ENCODE measurements at regions not wholly inside any gene's neighbourhood (a gene's known extent, or its start where the extent isn't known, plus 50 kb on each side); places are given as distances from the start of the nearest gene placed in this dataset.

DNA sequence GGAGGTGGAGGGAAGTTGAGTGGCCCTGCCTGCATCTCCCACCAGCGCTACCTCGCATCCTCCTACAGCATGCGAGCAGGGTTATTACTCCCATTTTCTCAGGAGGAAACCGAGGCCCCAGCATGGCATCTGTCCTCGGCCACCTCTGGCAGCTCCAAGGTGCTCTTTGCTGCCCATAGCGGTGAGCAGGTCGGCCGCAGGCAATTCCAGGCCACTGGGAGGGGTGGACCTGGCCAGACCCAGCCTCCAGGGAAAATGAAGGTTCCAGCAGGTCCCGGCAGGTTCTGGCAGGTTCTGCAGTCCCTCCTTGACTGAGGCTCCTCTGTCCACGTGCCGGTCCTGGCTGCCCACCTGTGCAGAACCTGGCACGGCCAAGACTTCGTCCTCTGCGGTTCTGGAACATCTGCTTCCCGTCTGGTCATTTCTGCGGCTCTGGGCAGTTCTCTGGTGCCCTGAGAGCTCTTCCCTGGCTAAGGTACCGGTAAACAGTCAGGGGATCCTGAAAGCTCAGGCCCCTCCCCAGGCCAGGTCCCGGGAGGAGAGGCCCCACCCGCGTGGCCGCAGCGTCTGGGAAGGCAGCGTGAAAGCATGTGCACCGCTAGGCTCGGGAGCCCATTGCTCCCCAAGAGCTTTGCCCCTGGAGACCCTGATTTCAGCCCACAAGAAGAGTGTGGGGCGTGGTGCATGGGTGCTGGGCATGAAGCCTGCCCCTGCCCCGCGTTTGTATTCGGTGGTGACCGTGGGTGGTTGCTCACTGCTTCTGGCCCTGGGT is 112.0 kb upstream of the ADRA2C start:
- H3K4me3 ChIP-seq (ENCODE audit: control insufficient read depth in 1 of 7, extremely low read depth in 1 of 7, insufficient read depth in 4 of 7, low read depth in 2 of 7, low read length in 6 of 7), result no peak overlapping the region
- H3K27ac ChIP-seq (ENCODE audit: insufficient read depth in 1 of 2, low read depth in 1 of 2, low read length in 2 of 2, poor library complexity in 1 of 2, severe bottlenecking in 2 of 2), result no peak overlapping the region
- CTCF ChIA-PET, result no interaction called here
- 91% methylated on average over 26 of the region's 30 CpGs for WGBS (ENCODE audit: insufficient coverage)
- H3K4me1 ChIP-seq (ENCODE audit: control extremely low read depth in 1 of 4, control insufficient read depth in 4 of 4, insufficient read depth in 4 of 4, low read length in 3 of 4), result no peaks in the 10 kb centered on the region
- H3K9me3 ChIP-seq (ENCODE audit: control extremely low read depth in 1 of 5, control insufficient read depth in 4 of 5, insufficient read depth in 2 of 5, low read depth in 1 of 5, low read length in 4 of 5), result peaks cover 0 to 4% (median 0%) of the 10 kb centered on the region in 5 experiments
- H3K36me3 ChIP-seq (ENCODE audit: control insufficient read depth in 4 of 4, insufficient read depth in 4 of 4, low read length in 3 of 4), result no peaks in the 10 kb centered on the region
- POLR2A ChIA-PET, result no interaction called here
- DNase-seq, result no peak
- peaks cover 0 to 64% (median 2%) of the 10 kb centered on the region in 5 experiments for H3K27me3 ChIP-seq (replicated peaks in 2 of 5; ENCODE audit: control insufficient read depth in 4 of 5, insufficient read depth in 5 of 5, low read length in 4 of 5)

DNA sequence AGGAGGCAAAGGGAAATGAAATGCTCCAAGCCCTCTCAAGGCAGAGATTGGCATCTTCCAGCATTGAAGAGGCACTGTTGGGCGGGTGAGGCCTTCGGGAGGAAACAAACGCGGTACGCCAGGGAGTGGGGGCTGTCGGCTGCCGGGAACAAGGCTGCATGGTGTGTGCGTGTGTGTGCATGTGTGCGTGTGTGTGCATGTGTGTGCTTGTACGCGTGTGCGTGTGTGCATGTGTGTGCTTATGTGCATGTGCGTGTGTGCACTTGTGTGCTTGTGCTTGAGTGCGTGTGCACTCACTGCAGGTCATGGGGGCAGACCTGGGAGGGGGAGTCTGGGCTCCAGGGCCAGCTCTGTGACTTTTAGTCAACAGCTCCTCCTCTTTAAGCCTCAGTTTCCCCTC is 113.6 kb upstream of the ADRA2C start:
- Histone ChIP-seq H3K27ac (ENCODE audit: insufficient read depth in 1 of 2, low read depth in 1 of 2, low read length in 2 of 2, poor library complexity in 1 of 2, severe bottlenecking in 2 of 2) (no peak overlapping the region), H3K27me3 (replicated peaks in 2 of 5; ENCODE audit: control insufficient read depth in 4 of 5, insufficient read depth in 5 of 5, low read length in 4 of 5) (peaks cover 0 to 57% (median 2%) of the 10 kb centered on the region in 5 experiments), H3K9me3 (ENCODE audit: control extremely low read depth in 1 of 5, control insufficient read depth in 4 of 5, insufficient read depth in 2 of 5, low read depth in 1 of 5, low read length in 4 of 5) (peaks cover 0 to 4% (median 0%) of the 10 kb centered on the region in 5 experiments), H3K4me1 (ENCODE audit: control extremely low read depth in 1 of 4, control insufficient read depth in 4 of 4, insufficient read depth in 4 of 4, low read length in 3 of 4) (no peaks in the 10 kb centered on the region), H3K4me3 (ENCODE audit: control insufficient read depth in 1 of 7, extremely low read depth in 1 of 7, insufficient read depth in 4 of 7, low read depth in 2 of 7, low read length in 6 of 7) (no peak overlapping the region), H3K36me3 (ENCODE audit: control insufficient read depth in 4 of 4, insufficient read depth in 4 of 4, low read length in 3 of 4) (no peaks in the 10 kb centered on the region)
- WGBS (ENCODE audit: insufficient coverage), result 74% methylated on average over 5 of the region's 14 CpGs
- DNase-seq, result no peak
- ChIA-PET POLR2A (no interaction called here), CTCF (no interaction called here)

DNA sequence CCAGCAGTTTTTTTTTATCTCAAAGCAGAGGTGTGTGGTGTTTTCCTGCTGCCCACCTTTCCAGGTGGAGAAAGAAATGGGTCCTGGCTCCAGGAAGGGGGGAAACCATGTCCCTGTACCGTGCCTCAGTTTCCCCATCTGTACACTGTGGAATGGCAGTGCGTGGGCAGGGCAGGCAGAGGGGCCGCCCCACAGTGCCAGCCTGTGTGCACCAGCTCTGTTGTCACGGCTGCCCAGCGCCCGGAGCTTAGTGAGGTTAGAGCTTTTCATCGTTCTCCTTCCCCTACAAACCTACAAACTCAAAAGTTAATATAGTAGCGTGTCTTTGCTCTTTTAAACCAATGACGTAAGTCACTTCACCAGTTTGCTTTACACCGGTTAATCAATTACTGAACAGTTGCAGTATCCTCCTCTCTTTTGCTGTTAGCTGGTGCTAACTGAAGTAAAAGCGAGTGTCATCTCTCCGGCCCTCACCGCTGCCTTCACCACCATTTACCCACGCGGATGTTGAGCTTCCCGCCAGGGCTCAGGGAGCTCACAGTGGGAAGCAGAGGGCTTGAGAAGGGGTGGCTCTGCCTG is 114.8 kb upstream of the ADRA2C start:
- Histone ChIP-seq H3K27me3 (replicated peaks in 2 of 5; ENCODE audit: control insufficient read depth in 4 of 5, insufficient read depth in 5 of 5, low read length in 4 of 5) (peaks cover 0 to 49% (median 2%) of the 10 kb centered on the region in 5 experiments), H3K4me1 (ENCODE audit: control extremely low read depth in 1 of 4, control insufficient read depth in 4 of 4, insufficient read depth in 4 of 4, low read length in 3 of 4) (no peaks in the 10 kb centered on the region), H3K27ac (ENCODE audit: insufficient read depth in 1 of 2, low read depth in 1 of 2, low read length in 2 of 2, poor library complexity in 1 of 2, severe bottlenecking in 2 of 2) (no peak overlapping the region), H3K36me3 (ENCODE audit: control insufficient read depth in 4 of 4, insufficient read depth in 4 of 4, low read length in 3 of 4) (no peaks in the 10 kb centered on the region), H3K4me3 (ENCODE audit: control insufficient read depth in 1 of 7, extremely low read depth in 1 of 7, insufficient read depth in 4 of 7, low read depth in 2 of 7, low read length in 6 of 7) (no peak overlapping the region), H3K9me3 (ENCODE audit: control extremely low read depth in 1 of 5, control insufficient read depth in 4 of 5, insufficient read depth in 2 of 5, low read depth in 1 of 5, low read length in 4 of 5) (peaks cover 0 to 4% (median 0%) of the 10 kb centered on the region in 5 experiments)
- CTCF ChIA-PET, result no interaction called here
- no peak for DNase-seq
- POLR2A ChIA-PET, result no interaction called here
- WGBS (ENCODE audit: insufficient coverage), result 86% methylated on average over 13 of the region's 16 CpGs

DNA sequence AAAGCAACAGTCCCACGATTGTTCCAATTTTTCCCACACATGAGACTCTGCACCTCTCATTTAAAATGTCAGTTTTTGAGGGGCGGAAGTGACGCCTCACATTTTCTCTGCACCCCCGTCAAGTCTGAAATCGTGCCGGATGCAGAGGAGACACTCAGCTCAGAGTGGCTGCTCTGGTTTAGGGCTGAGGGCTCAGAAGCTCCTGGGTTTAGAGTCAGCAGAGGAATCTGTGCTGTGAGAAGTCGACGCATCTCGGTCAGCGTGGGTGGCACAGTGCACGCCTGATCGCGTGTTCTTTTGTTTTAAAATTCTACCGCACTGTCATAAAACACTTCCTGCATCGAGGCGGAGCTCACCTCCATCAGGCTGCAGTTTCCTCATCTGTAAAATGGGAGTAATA is 116.7 kb upstream of the ADRA2C start:
- no peaks in the 10 kb centered on the region for H3K36me3 ChIP-seq (ENCODE audit: control insufficient read depth in 4 of 4, insufficient read depth in 4 of 4, low read length in 3 of 4)
- no peak overlapping the region for H3K27ac ChIP-seq (ENCODE audit: insufficient read depth in 1 of 2, low read depth in 1 of 2, low read length in 2 of 2, poor library complexity in 1 of 2, severe bottlenecking in 2 of 2)
- H3K27me3 ChIP-seq (replicated peaks in 2 of 5; ENCODE audit: control insufficient read depth in 4 of 5, insufficient read depth in 5 of 5, low read length in 4 of 5), result peaks cover 0 to 45% (median 2%) of the 10 kb centered on the region in 5 experiments
- H3K4me1 ChIP-seq (ENCODE audit: control extremely low read depth in 1 of 4, control insufficient read depth in 4 of 4, insufficient read depth in 4 of 4, low read length in 3 of 4), result no peaks in the 10 kb centered on the region
- 89% methylated on average over 13 of the region's 16 CpGs for WGBS (ENCODE audit: insufficient coverage)
- peaks cover 0 to 4% (median 0%) of the 10 kb centered on the region in 5 experiments for H3K9me3 ChIP-seq (ENCODE audit: control extremely low read depth in 1 of 5, control insufficient read depth in 4 of 5, insufficient read depth in 2 of 5, low read depth in 1 of 5, low read length in 4 of 5)
- no peak for DNase-seq
- ChIA-PET CTCF (no interaction called here), POLR2A (no interaction called here)
- H3K4me3 ChIP-seq (ENCODE audit: control insufficient read depth in 1 of 7, extremely low read depth in 1 of 7, insufficient read depth in 4 of 7, low read depth in 2 of 7, low read length in 6 of 7), result no peak overlapping the region

DNA sequence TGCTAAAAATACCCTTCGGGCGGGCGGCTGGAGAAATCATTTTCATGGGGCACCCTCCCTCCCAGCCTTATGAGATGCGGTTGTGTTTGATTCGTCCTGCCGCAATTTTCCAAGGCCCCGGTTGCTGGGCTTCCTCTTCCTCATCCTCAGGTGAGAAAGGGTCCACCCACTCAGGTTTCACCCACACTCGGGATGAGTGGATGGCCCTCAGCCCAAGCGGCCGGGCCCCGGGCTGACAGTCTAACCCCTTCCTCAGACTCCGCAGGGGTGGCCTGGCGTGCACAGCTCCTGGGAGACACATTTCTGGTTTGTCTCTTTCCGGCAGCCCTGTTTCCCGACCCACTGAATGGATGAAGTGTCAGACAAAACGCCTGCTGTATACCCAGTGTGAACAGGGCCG is 116.5 kb upstream of the LRPAP1 start:
- DNase-seq, result no peak
- H3K9me3 ChIP-seq (ENCODE audit: control extremely low read depth in 1 of 5, control insufficient read depth in 4 of 5, insufficient read depth in 2 of 5, low read depth in 1 of 5, low read length in 4 of 5), result peaks cover 0 to 4% (median 0%) of the 10 kb centered on the region in 5 experiments
- no peak overlapping the region for H3K4me3 ChIP-seq (ENCODE audit: control insufficient read depth in 1 of 7, extremely low read depth in 1 of 7, insufficient read depth in 4 of 7, low read depth in 2 of 7, low read length in 6 of 7)
- CTCF ChIA-PET, result no interaction called here
- no peaks in the 10 kb centered on the region for H3K36me3 ChIP-seq (ENCODE audit: control insufficient read depth in 4 of 4, insufficient read depth in 4 of 4, low read length in 3 of 4)
- H3K4me1 ChIP-seq (ENCODE audit: control extremely low read depth in 1 of 4, control insufficient read depth in 4 of 4, insufficient read depth in 4 of 4, low read length in 3 of 4), result no peaks in the 10 kb centered on the region
- POLR2A ChIA-PET, result no interaction called here
- WGBS (ENCODE audit: insufficient coverage), result 88% methylated on average over 17 of the region's 17 CpGs
- H3K27ac ChIP-seq (ENCODE audit: insufficient read depth in 1 of 2, low read depth in 1 of 2, low read length in 2 of 2, poor library complexity in 1 of 2, severe bottlenecking in 2 of 2), result no peak overlapping the region
- H3K27me3 ChIP-seq (replicated peaks in 2 of 5; ENCODE audit: control insufficient read depth in 4 of 5, insufficient read depth in 5 of 5, low read length in 4 of 5), result peaks cover 0 to 50% (median 2%) of the 10 kb centered on the region in 5 experiments

DNA sequence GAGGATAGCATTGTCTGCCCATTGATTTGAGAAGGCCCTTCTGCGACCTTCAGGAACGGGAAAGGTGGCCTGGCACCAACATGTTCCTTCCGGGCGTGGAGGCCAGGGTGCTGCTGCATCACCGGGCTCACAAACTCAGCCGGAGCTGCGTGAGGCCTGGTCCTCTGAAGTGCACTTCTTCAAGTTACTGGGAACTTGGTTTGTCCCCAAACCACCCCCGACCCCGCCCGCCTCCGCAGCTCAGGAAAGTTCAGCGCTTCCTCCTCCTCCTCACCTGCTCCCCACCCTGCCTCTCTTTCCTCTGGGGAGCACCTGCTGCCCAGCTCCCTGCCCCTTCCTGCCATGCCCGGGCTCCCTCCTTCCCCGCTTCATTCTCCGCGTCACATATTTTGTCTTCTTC is 116.0 kb upstream of the LRPAP1 start:
- H3K9me3 ChIP-seq (ENCODE audit: control extremely low read depth in 1 of 5, control insufficient read depth in 4 of 5, insufficient read depth in 2 of 5, low read depth in 1 of 5, low read length in 4 of 5), result peaks cover 0 to 4% (median 0%) of the 10 kb centered on the region in 5 experiments
- H3K4me3 ChIP-seq (ENCODE audit: control insufficient read depth in 1 of 7, extremely low read depth in 1 of 7, insufficient read depth in 4 of 7, low read depth in 2 of 7, low read length in 6 of 7), result no peak overlapping the region
- no peak for DNase-seq
- H3K27me3 ChIP-seq (replicated peaks in 2 of 5; ENCODE audit: control insufficient read depth in 4 of 5, insufficient read depth in 5 of 5, low read length in 4 of 5), result peaks cover 0 to 51% (median 4%) of the 10 kb centered on the region in 5 experiments
- no peaks in the 10 kb centered on the region for H3K4me1 ChIP-seq (ENCODE audit: control extremely low read depth in 1 of 4, control insufficient read depth in 4 of 4, insufficient read depth in 4 of 4, low read length in 3 of 4)
- CTCF ChIA-PET, result no interaction called here
- H3K36me3 ChIP-seq (ENCODE audit: control insufficient read depth in 4 of 4, insufficient read depth in 4 of 4, low read length in 3 of 4), result no peaks in the 10 kb centered on the region
- H3K27ac ChIP-seq (ENCODE audit: insufficient read depth in 1 of 2, low read depth in 1 of 2, low read length in 2 of 2, poor library complexity in 1 of 2, severe bottlenecking in 2 of 2), result no peak overlapping the region
- POLR2A ChIA-PET, result no interaction called here
- WGBS (ENCODE audit: insufficient coverage), result 81% methylated on average over 13 of the region's 16 CpGs

DNA sequence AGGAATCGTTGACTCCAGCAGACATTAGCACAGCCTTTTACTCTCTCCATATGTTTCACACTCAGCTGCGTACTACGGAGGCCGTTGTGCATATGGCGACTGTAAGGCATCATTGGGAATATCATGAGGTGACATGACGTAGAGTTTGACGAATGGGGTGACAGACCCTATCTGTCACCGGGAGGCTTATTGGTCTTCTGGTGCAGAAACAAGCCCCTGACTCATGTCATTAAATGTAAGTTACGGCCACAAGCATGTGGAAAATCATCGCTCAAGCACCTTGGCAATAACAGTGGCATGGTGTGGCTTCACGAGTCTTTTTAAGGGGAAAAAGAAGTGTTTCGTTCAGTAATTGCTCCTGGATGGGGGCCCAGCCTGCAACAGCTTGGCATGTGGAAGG is 115.2 kb upstream of the LRPAP1 start:
- Histone ChIP-seq H3K4me1 (ENCODE audit: control extremely low read depth in 1 of 4, control insufficient read depth in 4 of 4, insufficient read depth in 4 of 4, low read length in 3 of 4) (no peaks in the 10 kb centered on the region), H3K27ac (ENCODE audit: insufficient read depth in 1 of 2, low read depth in 1 of 2, low read length in 2 of 2, poor library complexity in 1 of 2, severe bottlenecking in 2 of 2) (no peak overlapping the region), H3K4me3 (ENCODE audit: control insufficient read depth in 1 of 7, extremely low read depth in 1 of 7, insufficient read depth in 4 of 7, low read depth in 2 of 7, low read length in 6 of 7) (no peak overlapping the region), H3K27me3 (replicated peaks in 2 of 5; ENCODE audit: control insufficient read depth in 4 of 5, insufficient read depth in 5 of 5, low read length in 4 of 5) (peaks cover 0 to 47% (median 4%) of the 10 kb centered on the region in 5 experiments), H3K9me3 (ENCODE audit: control extremely low read depth in 1 of 5, control insufficient read depth in 4 of 5, insufficient read depth in 2 of 5, low read depth in 1 of 5, low read length in 4 of 5) (peaks cover 0 to 4% (median 0%) of the 10 kb centered on the region in 5 experiments), H3K36me3 (ENCODE audit: control insufficient read depth in 4 of 4, insufficient read depth in 4 of 4, low read length in 3 of 4) (no peaks in the 10 kb centered on the region)
- DNase-seq, result no peak
- POLR2A ChIA-PET, result no interaction called here
- WGBS (ENCODE audit: insufficient coverage), result 91% methylated on average over 11 of the region's 12 CpGs
- CTCF ChIA-PET, result no interaction called here

Data from common myeloid progenitor, CD34-positive (primary cell).